Hepatocyte (in vitro differentiated cells): ENCODE measurements at regions not wholly inside any gene's neighbourhood (a gene's known extent, or its start where the extent isn't known, plus 50 kb on each side); places are given as distances from the start of the nearest gene placed in this dataset.

Experiments
- DNase-seq: peaks from one replicate; pipeline ENCODE4 v3.0.0-alpha.2; 2016; ENCODE audit warnings: low spot score
- H2AFZ ChIP-seq: fragments of 200-600 bp; sonication (generic); 2 replicates; pipeline ENCODE4 v1.6.0; 2016; ENCODE audit warnings: antibody characterized with exemption, mild to moderate bottlenecking
- H3K27ac ChIP-seq: fragments of 200-600 bp; sonication (generic); 2 replicates; pipeline ENCODE4 v1.5.1; 2016; ENCODE audit warnings: mild to moderate bottlenecking
- H3K27me3 ChIP-seq: fragments of 200-600 bp; sonication (generic); 2 replicates; pipeline ENCODE4 v1.6.1; 2016
- H3K36me3 ChIP-seq: fragments of 200-600 bp; sonication (generic); replicated peaks from 2 replicates; pipeline ENCODE4 v1.5.1; 2016; ENCODE audit warnings: low read depth; ENCODE audit not compliant: insufficient read depth
- H3K4me1 ChIP-seq: fragments of 200-600 bp; sonication (generic); 2 replicates; pipeline ENCODE4 v1.5.1; 2016; ENCODE audit warnings: mild to moderate bottlenecking, moderate library complexity; ENCODE audit not compliant: insufficient read depth
- H3K4me2 ChIP-seq: fragments of 200-600 bp; sonication (generic); 2 replicates; pipeline ENCODE4 v1.6.0; 2016
- H3K4me3 ChIP-seq: fragments of 200-600 bp; sonication (generic); 2 replicates; pipeline ENCODE4 v1.5.1; 2016; ENCODE audit warnings: mild to moderate bottlenecking
- H3K79me2 ChIP-seq: fragments of 200-600 bp; sonication (generic); 2 replicates; pipeline ENCODE4 v1.6.0; 2017; ENCODE audit warnings: mild to moderate bottlenecking
- H3K9me2 ChIP-seq: fragments of 200-600 bp; sonication (generic); replicated peaks from 2 replicates; pipeline ENCODE4 v1.6.0; 2017; ENCODE audit warnings: mild to moderate bottlenecking; ENCODE audit not compliant: insufficient read depth
- H3K9me3 ChIP-seq: fragments of 200-600 bp; sonication (generic); 2 replicates; pipeline ENCODE4 v1.5.1; 2016; ENCODE audit warnings: low read depth, mild to moderate bottlenecking
- H4K20me1 ChIP-seq: fragments of 200-600 bp; sonication (generic); 2 replicates; pipeline ENCODE4 v1.6.0; 2016; ENCODE audit warnings: mild to moderate bottlenecking; ENCODE audit not compliant: insufficient read depth, poor library complexity, severe bottlenecking
- EZH2 ChIP-seq: fragments of 200-600 bp; sonication (generic); IDR thresholded peaks from 2 replicates; pipeline ENCODE4 v1.6.1; 2016; ENCODE audit warnings: antibody characterized with exemption, mild to moderate bottlenecking, borderline replicate concordance
- EZH2phosphoT487 ChIP-seq: fragments of 200-600 bp; sonication (generic); IDR thresholded peaks from one replicate; pipeline ENCODE4 v1.6.1; 2018; ENCODE audit warnings: antibody characterized with exemption, mild to moderate bottlenecking, low read depth, moderate library complexity; ENCODE audit not compliant: unreplicated experiment, severe bottlenecking
- WGBS: methylation state at CpG from one replicate; pipeline ENCODE4 v1.1.6; 2016; ENCODE audit warnings: low lambda C conversion rate; ENCODE audit errors: missing lambda C conversion rate; 5-methylcytosine and 5-hydroxymethylcytosine counted together
- TF ChIP-seq, protein P1 (sequence below): fragments of 200-600 bp; sonication (generic); IDR thresholded peaks from 2 replicates; pipeline ENCODE4 v1.5.1; 2016; ENCODE audit warnings: antibody characterized with exemption, mild to moderate bottlenecking; ENCODE audit not compliant: poor library complexity

- H2AFZ ChIP-seq, result no peak overlapping the region
- H4K20me1 ChIP-seq, result no peaks in the 10 kb centered on the region
- H3K36me3 ChIP-seq, result no peaks in the 10 kb centered on the region
- no peaks in the 10 kb centered on the region for H3K4me1 ChIP-seq
- H3K9me2 ChIP-seq, result no peaks in the 10 kb centered on the region
- H3K79me2 ChIP-seq, result no peaks in the 10 kb centered on the region
- H3K4me2 ChIP-seq, result no peak overlapping the region
- DNase-seq, result no peak
- H3K4me3 ChIP-seq, result no peak overlapping the region
- H3K27ac ChIP-seq, result no peak overlapping the region
- 95% methylated on average over 1 of the region's 1 CpG for WGBS
- H3K9me3 ChIP-seq, result no peaks in the 10 kb centered on the region
- peaks cover 3% of the 10 kb centered on the region for H3K27me3 ChIP-seq
- TF ChIP-seq EZH2 (no peak), EZH2phosphoT487 (no peak)
- TF ChIP-seq, protein P1, sequence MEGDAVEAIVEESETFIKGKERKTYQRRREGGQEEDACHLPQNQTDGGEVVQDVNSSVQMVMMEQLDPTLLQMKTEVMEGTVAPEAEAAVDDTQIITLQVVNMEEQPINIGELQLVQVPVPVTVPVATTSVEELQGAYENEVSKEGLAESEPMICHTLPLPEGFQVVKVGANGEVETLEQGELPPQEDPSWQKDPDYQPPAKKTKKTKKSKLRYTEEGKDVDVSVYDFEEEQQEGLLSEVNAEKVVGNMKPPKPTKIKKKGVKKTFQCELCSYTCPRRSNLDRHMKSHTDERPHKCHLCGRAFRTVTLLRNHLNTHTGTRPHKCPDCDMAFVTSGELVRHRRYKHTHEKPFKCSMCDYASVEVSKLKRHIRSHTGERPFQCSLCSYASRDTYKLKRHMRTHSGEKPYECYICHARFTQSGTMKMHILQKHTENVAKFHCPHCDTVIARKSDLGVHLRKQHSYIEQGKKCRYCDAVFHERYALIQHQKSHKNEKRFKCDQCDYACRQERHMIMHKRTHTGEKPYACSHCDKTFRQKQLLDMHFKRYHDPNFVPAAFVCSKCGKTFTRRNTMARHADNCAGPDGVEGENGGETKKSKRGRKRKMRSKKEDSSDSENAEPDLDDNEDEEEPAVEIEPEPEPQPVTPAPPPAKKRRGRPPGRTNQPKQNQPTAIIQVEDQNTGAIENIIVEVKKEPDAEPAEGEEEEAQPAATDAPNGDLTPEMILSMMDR, result no peak
Observed at GRCh38 chr7:121800916-121801675, 71.9 kb upstream of the PTPRZ1 start.

- 67% methylated on average over 1 of the region's 1 CpG for WGBS
- TF ChIP-seq EZH2, result no peak
- TF ChIP-seq, protein P1, result no peak
- Histone ChIP-seq H3K4me3 (no peak overlapping the region), H3K79me2 (no peaks in the 10 kb centered on the region), H3K9me2 (no peaks in the 10 kb centered on the region), H3K9me3 (no peaks in the 10 kb centered on the region), H3K27ac (no peak overlapping the region), H3K36me3 (no peaks in the 10 kb centered on the region), H3K4me2 (no peak overlapping the region), H3K4me1 (no peaks in the 10 kb centered on the region), H4K20me1 (no peaks in the 10 kb centered on the region), H2AFZ (no peak overlapping the region), H3K27me3 (peaks cover 3% of the 10 kb centered on the region)
- DNase-seq, result no peak
Observed at GRCh38 chr7:121798896-121799295, 74.1 kb upstream of the PTPRZ1 start.

GRCh38 chr7:121798453-121798840 is 74.5 kb upstream of the PTPRZ1 start:
- H3K4me2 ChIP-seq, result no peak overlapping the region
- no peaks in the 10 kb centered on the region for H3K79me2 ChIP-seq
- TF ChIP-seq EZH2 (no peak), EZH2phosphoT487 (no peak)
- TF ChIP-seq, protein P1, result no peak
- no peaks in the 10 kb centered on the region for H3K9me3 ChIP-seq
- H3K36me3 ChIP-seq, result no peaks in the 10 kb centered on the region
- H4K20me1 ChIP-seq, result no peaks in the 10 kb centered on the region
- H3K4me3 ChIP-seq, result no peak overlapping the region
- no peak for DNase-seq
- H3K27ac ChIP-seq, result no peak overlapping the region
- WGBS, result 88% methylated on average over 2 of the region's 2 CpGs
- peaks cover 3% of the 10 kb centered on the region for H3K27me3 ChIP-seq
- no peaks in the 10 kb centered on the region for H3K4me1 ChIP-seq
- no peak overlapping the region for H2AFZ ChIP-seq
- no peaks in the 10 kb centered on the region for H3K9me2 ChIP-seq
